D721Med (cell line): ENCODE measurements at regions not wholly inside any gene's neighbourhood (a gene's known extent, or its start where the extent isn't known, plus 50 kb on each side); places are given as distances from the start of the nearest gene placed in this dataset.

Source experiments
- DNase-seq: peaks from one replicate; pipeline ENCODE4 v3.0.0; 2011; ENCODE audit warnings: low spot score; ENCODE audit not compliant: insufficient read length
- FAIRE-seq: peaks from 2 replicates; lab custom pipeline; 2011; peaks lifted over from hg19 to GRCh38; lab: Jason Lieb, UNC
- TF ChIP-seq, protein P1 (sequence below): IDR thresholded peaks from 2 replicates; pipeline ENCODE4 v1.5.1; 2012; ENCODE audit warnings: mild to moderate bottlenecking, control low read depth; ENCODE audit not compliant: insufficient read depth; ENCODE audit errors: missing control alignments

- no peak for FAIRE-seq
- TF ChIP-seq, protein P1, sequence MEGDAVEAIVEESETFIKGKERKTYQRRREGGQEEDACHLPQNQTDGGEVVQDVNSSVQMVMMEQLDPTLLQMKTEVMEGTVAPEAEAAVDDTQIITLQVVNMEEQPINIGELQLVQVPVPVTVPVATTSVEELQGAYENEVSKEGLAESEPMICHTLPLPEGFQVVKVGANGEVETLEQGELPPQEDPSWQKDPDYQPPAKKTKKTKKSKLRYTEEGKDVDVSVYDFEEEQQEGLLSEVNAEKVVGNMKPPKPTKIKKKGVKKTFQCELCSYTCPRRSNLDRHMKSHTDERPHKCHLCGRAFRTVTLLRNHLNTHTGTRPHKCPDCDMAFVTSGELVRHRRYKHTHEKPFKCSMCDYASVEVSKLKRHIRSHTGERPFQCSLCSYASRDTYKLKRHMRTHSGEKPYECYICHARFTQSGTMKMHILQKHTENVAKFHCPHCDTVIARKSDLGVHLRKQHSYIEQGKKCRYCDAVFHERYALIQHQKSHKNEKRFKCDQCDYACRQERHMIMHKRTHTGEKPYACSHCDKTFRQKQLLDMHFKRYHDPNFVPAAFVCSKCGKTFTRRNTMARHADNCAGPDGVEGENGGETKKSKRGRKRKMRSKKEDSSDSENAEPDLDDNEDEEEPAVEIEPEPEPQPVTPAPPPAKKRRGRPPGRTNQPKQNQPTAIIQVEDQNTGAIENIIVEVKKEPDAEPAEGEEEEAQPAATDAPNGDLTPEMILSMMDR, result peak; percentile 14
- DNase-seq, result no peak
These were observed 435.6 kb downstream of the TMA16 start for GRCh38 chr4:163930086-163930485.

GRCh38 chr4:163932504-163932903 is 438.0 kb downstream of the TMA16 start:
- DNase-seq (no peak), FAIRE-seq (no peak)
- TF ChIP-seq, protein P1, result no peak

- DNase-seq (no peak), FAIRE-seq (peak; percentile 25)
- TF ChIP-seq, protein P1, result no peak
These were observed 445.1 kb downstream of the TMA16 start for GRCh38 chr4:163939597-163939996.

GRCh38 chr4:163941221-163941905 is 446.9 kb downstream of the TMA16 start:
- FAIRE-seq (peak; percentile 94), DNase-seq (no peak)
- TF ChIP-seq, protein P1, result no peak

GRCh38 chr4:163948920-163949455 is 454.5 kb downstream of the TMA16 start:
- FAIRE-seq (no peak), DNase-seq (no peak)

DNA sequence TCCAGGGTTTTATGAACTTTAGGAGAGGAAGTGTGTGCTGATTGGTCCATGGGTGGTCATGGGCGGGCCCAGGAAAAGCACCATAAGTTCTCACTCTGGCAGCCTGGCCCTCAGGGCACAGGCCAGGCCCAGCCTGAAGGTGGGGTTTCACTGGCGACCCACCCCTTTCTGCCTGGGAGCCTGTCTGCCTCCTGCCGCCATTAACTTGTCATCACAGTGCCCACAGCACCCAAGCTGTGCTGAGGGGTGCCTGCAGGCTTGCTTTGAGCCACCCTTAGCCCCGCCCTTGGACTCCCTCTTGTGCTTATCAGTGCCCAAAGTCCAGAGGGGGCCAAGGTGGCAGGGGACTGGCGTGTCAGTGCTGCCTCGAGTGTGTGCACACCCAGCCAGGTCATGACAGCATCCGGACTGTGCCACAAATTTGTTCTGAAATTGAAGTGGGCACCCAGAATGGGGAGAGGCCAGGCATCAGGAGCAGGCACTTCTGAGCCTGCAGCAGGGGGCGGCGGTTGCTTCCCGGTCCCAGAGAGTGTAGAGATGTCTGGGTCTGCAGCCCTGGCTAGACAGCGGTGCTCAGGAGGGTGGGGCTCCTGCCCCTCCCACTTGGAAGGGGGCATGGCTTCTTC is 455.6 kb downstream of the TMA16 start:
- TF ChIP-seq, protein P1, result no peak
- DNase-seq (no peak), FAIRE-seq (no peak)

More at GRCh38 chr4:163948920-163949455, 454.5 kb downstream of the TMA16 start:
- TF ChIP-seq, protein P1, result no peak

DNA sequence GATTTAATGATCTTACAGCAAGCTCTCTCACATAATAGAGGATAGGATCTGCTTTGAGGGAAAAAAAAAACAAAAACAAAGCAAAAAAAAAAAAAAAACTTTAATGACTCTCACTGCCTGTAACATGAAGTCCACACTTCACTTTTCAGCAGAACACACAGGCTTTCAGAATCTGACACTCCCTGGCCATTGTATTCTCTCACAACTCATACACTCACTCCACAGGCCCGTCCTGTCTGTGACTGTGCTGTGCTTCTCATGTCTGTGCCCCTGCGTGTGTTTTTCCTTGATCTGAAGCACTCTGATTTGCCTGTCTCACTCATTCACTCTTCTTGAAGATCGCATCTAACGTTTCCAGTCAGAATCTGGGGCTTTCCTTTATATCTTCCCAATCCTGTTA is 460.8 kb downstream of the TMA16 start:
- FAIRE-seq (peak; percentile 56), DNase-seq (no peak)
- TF ChIP-seq, protein P1, result no peak
